GM12875 (cell line): ENCODE measurements at regions not wholly inside any gene's neighbourhood (a gene's known extent, or its start where the extent isn't known, plus 50 kb on each side); places are given as distances from the start of the nearest gene placed in this dataset.

ENCODE experiments used
- H3K4me3 ChIP-seq: one replicate; pipeline ENCODE4 v1.5.1; 2011; ENCODE audit warnings: low read depth, low read length, control low read depth
- TF ChIP-seq, protein P1 (sequence below): IDR thresholded peaks from 2 replicates; pipeline ENCODE4 v1.5.1; 2011; ENCODE audit warnings: low read depth, mild to moderate bottlenecking, control low read depth, inconsistent platforms, low read length, moderate library complexity, borderline replicate concordance; ENCODE audit not compliant: insufficient read depth

DNA sequence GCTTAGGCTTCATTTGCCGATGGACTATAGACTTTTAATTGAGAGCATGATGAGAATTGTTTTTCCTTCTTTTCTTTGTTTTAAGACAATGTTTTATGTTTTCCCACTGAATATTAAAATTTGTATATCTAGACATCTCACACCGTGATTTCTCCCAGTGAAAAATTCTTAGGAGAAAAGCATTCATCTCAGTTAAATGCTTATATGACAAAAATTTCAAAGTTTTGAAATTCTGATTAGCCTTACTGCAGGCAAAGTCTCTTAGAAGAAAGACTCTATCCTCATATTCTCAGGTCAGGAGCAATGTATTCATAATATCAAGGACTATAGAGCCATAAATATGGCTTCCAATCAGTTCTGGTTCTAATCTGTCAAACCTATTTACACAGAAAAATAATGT, 2085.0 kb downstream of the NCAM2 start:
- TF ChIP-seq, protein P1, sequence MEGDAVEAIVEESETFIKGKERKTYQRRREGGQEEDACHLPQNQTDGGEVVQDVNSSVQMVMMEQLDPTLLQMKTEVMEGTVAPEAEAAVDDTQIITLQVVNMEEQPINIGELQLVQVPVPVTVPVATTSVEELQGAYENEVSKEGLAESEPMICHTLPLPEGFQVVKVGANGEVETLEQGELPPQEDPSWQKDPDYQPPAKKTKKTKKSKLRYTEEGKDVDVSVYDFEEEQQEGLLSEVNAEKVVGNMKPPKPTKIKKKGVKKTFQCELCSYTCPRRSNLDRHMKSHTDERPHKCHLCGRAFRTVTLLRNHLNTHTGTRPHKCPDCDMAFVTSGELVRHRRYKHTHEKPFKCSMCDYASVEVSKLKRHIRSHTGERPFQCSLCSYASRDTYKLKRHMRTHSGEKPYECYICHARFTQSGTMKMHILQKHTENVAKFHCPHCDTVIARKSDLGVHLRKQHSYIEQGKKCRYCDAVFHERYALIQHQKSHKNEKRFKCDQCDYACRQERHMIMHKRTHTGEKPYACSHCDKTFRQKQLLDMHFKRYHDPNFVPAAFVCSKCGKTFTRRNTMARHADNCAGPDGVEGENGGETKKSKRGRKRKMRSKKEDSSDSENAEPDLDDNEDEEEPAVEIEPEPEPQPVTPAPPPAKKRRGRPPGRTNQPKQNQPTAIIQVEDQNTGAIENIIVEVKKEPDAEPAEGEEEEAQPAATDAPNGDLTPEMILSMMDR = no peak
- no peak overlapping the region for H3K4me3 ChIP-seq

DNA sequence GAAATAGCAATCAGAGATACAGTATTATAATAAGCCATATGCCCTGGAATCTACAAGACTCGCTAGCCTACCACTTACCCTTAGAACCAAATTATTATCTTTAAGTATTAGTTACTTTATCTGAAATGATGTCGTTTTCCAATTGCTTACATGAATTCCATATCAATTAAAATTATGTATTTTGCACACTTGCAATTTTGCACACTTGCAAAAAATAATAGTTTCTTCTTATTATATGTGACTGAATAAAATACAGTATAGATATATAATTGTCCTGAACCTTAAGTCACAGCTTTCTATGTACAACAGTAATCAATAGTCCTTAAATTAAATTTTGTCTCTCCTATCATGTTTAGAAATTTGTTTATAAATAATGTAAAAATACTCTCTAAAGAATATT, 2095.1 kb downstream of the NCAM2 start:
- H3K4me3 ChIP-seq = no peak overlapping the region
- TF ChIP-seq, protein P1 = no peak

DNA sequence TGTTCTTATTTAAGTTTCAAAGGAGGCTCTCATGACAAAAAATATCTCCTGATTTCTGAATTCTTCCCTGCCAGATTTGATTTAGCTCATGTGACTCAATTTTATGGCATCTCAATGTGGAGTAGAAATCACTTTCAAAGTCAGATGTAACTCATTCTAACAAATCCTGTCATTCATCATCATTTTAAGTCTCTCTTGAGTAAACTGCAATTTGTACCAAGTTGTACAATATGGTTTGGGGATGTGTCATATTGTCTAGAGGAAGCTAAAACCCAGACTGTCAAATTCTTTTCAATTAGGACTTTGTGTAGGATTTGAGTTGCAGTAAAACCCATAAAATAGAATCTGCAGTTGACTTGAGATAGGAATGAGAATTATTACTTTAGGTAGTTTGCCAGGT, 2101.0 kb downstream of the NCAM2 start:
- no peak overlapping the region for H3K4me3 ChIP-seq
- TF ChIP-seq, protein P1 = no peak

DNA sequence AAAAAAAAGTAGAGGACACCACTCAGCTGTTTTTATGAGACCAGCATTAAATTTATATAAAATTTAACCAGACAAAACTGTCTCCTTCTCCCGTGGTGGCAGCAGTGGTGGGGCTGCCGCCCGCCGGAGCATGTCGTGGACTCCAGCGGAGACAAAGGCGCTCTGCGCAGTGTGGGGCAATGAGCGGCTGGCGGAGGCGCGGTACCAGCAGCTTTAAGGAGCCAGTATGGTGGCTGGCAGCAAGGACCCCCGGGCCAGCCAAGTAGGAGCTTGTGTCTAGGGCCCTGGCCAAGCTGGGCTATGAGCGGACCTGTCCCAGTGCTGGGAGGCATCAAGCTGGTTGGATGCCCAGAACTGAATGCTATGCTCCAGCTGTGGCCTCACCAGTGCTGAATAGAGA, 2102.9 kb downstream of the NCAM2 start:
- TF ChIP-seq, protein P1 = no peak
- no peak overlapping the region for H3K4me3 ChIP-seq

DNA sequence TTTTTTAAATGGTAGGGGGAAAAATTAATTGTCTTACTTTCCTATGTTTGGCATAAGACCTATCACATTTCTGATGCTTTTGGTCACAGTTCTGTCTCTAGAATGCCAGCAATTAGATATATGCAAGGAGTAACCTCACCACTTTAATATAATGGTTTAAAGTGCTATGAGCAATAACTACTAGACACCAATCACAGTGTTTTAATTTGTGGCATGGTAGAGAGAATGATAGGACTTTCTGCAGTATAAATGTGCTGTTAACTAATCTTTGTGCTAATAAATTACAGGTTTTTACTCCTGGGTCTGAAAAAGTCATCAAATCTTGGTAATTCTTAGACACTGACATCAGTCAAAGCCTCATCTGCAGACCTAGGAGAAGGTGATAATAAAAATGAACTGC, 2110.3 kb downstream of the NCAM2 start:
- H3K4me3 ChIP-seq = no peak overlapping the region
- TF ChIP-seq, protein P1 = no peak

DNA sequence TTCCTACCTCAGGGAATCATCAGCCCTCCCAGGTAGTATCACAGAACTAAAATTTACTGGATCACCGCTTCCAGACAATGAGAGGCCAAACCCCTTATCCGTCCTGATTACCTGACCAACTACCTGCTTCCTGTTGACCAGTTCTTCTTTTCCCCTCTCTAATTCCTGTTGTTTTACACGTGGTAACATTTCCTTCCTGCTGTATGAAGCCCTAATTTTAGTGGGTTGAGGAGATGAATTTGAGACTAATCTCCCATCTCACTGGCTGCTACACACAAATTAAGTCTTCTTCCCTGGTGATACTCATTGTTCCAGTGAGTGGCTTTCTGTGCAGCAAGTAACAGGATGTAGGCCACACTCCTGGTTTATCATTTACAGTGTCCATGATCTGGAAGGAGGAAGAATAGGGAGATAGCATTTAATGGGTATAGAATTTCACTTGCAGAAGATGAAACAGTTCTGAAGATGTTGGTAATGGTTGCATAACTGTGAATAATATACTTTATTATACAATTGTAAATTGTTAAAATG, 2112.9 kb downstream of the NCAM2 start:
- TF ChIP-seq, protein P1 = no peak
- no peak overlapping the region for H3K4me3 ChIP-seq

DNA sequence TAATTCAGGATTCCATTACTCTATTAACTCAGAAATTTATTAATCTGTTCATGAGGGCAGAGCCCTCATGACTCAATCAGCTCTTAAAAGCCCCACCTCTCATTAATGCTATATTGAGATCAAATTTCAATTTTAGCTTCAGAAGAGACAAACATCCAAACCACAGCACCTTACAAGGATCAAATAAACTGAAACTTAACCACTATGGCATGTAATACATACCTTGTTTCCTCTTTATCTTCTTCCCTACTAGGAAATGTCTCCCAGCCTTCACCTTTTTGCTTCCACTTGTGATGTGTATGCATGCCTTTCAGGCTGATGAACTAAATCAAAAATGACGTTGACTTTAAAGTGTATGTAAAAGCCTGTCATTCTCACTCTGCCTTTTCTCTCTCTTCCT, 2121.3 kb downstream of the NCAM2 start:
- no peak overlapping the region for H3K4me3 ChIP-seq
- TF ChIP-seq, protein P1 = no peak
